ENCODE measurements at regions not wholly inside any gene's neighbourhood (a gene's known extent, or its start where the extent isn't known, plus 50 kb on each side); places are given as distances from the start of the nearest gene placed in this dataset.

DNA sequence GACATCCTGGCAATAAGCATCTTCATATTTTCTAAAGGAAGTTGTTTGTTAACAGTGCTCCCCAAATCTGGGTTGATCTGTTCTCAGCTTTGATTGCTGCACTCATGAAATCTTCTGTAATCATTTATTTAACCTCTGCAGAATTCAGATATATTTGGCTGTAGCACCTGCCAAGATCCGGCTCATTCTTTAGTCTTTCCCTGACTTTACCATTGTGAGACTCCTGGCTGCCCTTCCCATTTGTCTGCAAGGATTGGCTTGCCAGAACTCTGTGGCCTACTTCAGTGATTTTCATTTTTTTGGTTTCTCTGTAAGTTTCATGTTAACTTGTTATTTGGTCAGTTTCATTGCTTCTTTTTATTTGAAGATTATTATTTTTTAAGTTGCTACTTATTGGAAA is 191.2 kb upstream of the PLXNC1 start:
- peaks cover 9% of the 10 kb centered on the region for H3K9me3 Mint-ChIP-seq
- Histone ChIP-seq H3K4me3 (ENCODE audit: low read length) (no peak overlapping the region), H3K9ac (ENCODE audit: extremely low read depth, low read length, poor library complexity, severe bottlenecking) (no peak overlapping the region), H3K27me3 (ENCODE audit: control insufficient read depth, insufficient read depth, low read length, poor library complexity, severe bottlenecking) (no peaks in the 10 kb centered on the region), H3K9me3 (ENCODE audit: control insufficient read depth, low read length) (peaks cover 15% of the 10 kb centered on the region), H3K4me1 (ENCODE audit: control insufficient read depth, insufficient read depth, low read length) (no peaks in the 10 kb centered on the region), H3K27ac (ENCODE audit: low read depth, low read length) (no peak overlapping the region), H3K36me3 (ENCODE audit: control insufficient read depth, insufficient read depth, low read length) (no peaks in the 10 kb centered on the region)
- H3K4me3 Mint-ChIP-seq = no peak overlapping the region
- no peak overlapping the region for H3K27ac Mint-ChIP-seq
- H3K27me3 Mint-ChIP-seq (ENCODE audit: insufficient read depth) = no peaks in the 10 kb centered on the region
- no peaks in the 10 kb centered on the region for H3K36me3 Mint-ChIP-seq (ENCODE audit: low read depth)
- WGBS, 2 experiments (ENCODE audit: insufficient coverage in 1 of 2, insufficient read length in 1 of 2) = 91 to 92% methylated on average over 1 of the region's 1 CpG
- TF ChIP-seq, protein P1, sequence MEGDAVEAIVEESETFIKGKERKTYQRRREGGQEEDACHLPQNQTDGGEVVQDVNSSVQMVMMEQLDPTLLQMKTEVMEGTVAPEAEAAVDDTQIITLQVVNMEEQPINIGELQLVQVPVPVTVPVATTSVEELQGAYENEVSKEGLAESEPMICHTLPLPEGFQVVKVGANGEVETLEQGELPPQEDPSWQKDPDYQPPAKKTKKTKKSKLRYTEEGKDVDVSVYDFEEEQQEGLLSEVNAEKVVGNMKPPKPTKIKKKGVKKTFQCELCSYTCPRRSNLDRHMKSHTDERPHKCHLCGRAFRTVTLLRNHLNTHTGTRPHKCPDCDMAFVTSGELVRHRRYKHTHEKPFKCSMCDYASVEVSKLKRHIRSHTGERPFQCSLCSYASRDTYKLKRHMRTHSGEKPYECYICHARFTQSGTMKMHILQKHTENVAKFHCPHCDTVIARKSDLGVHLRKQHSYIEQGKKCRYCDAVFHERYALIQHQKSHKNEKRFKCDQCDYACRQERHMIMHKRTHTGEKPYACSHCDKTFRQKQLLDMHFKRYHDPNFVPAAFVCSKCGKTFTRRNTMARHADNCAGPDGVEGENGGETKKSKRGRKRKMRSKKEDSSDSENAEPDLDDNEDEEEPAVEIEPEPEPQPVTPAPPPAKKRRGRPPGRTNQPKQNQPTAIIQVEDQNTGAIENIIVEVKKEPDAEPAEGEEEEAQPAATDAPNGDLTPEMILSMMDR (conservative IDR thresholded peaks at IDR 0.05) = no peak
- no peaks in the 10 kb centered on the region for H3K4me1 Mint-ChIP-seq
- no peak for DNase-seq

DNA sequence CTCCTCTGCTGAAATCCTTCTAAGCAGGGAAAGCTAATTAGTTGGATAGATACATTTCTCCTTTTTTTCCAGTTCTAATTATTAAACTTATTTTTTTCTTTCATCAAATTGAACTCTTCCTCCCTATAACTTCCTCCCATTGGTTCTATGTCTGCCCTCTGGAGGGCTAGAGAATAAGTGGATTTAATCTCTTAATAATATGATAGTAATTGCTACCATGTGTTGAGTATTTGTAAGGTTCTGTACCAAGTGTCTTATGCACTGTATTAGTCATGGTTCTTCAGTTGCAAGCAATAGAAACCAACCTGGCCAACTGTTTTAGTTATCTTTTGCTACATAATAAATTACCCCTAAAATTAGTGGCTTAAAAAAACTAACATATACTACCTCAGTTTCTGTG is 190.5 kb upstream of the PLXNC1 start:
- Mint-ChIP-seq H3K27ac (no peak overlapping the region), H3K4me3 (no peak overlapping the region)
- TF ChIP-seq, protein P1 (conservative IDR thresholded peaks at IDR 0.05) = no peak

DNA sequence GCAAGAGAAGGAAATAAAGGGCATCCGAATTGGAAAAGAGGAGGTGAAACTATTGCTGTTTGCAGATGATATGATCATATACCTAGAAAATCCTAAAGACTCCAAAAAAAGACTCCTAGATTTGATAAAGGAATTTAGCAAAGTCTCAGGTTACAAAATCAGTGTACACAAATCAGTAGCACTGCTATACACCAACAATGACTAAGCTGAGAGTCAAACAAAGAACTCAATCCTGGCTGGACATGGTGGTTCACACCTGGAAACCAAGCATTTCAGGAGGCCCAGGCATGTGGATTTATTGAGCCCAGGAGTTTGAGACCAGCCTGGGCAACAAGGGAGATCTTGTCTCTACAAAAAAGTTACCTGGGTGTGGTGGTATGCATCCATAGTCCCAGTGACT is 188.7 kb upstream of the PLXNC1 start:
- H3K27me3 ChIP-seq (ENCODE audit: control insufficient read depth, insufficient read depth, low read length, poor library complexity, severe bottlenecking) = no peaks in the 10 kb centered on the region
- H3K4me1 ChIP-seq (ENCODE audit: control insufficient read depth, insufficient read depth, low read length) = no peaks in the 10 kb centered on the region
- no peaks in the 10 kb centered on the region for H3K4me1 Mint-ChIP-seq
- H3K27ac ChIP-seq (ENCODE audit: low read depth, low read length) = no peak overlapping the region
- peaks cover 17% of the 10 kb centered on the region for H3K9me3 ChIP-seq (ENCODE audit: control insufficient read depth, low read length)
- peaks cover 10% of the 10 kb centered on the region for H3K9me3 Mint-ChIP-seq
- TF ChIP-seq, protein P1 (conservative IDR thresholded peaks at IDR 0.05) = no peak
- H3K4me3 Mint-ChIP-seq = no peak overlapping the region
- no peaks in the 10 kb centered on the region for H3K36me3 Mint-ChIP-seq (ENCODE audit: low read depth)
- WGBS, 2 experiments (ENCODE audit: insufficient coverage in 1 of 2, insufficient read length in 1 of 2) = no CpG with 5 or more reads among the region's 1 CpG
- no peaks in the 10 kb centered on the region for H3K27me3 Mint-ChIP-seq (ENCODE audit: insufficient read depth)
- DNase-seq = no peak
- no peak overlapping the region for H3K4me3 ChIP-seq (ENCODE audit: low read length)
- no peak overlapping the region for H3K9ac ChIP-seq (ENCODE audit: extremely low read depth, low read length, poor library complexity, severe bottlenecking)
- H3K36me3 ChIP-seq (ENCODE audit: control insufficient read depth, insufficient read depth, low read length) = no peaks in the 10 kb centered on the region
- H3K27ac Mint-ChIP-seq = no peak overlapping the region

More for the DNA sequence above, 190.5 kb upstream of the PLXNC1 start:
- Mint-ChIP-seq H3K36me3 (ENCODE audit: low read depth) (no peaks in the 10 kb centered on the region), H3K27me3 (ENCODE audit: insufficient read depth) (no peaks in the 10 kb centered on the region), H3K9me3 (peaks cover 10% of the 10 kb centered on the region), H3K4me1 (no peaks in the 10 kb centered on the region)
- H3K9ac ChIP-seq (ENCODE audit: extremely low read depth, low read length, poor library complexity, severe bottlenecking) = no peak overlapping the region
- peaks cover 17% of the 10 kb centered on the region for H3K9me3 ChIP-seq (ENCODE audit: control insufficient read depth, low read length)
- H3K27me3 ChIP-seq (ENCODE audit: control insufficient read depth, insufficient read depth, low read length, poor library complexity, severe bottlenecking) = no peaks in the 10 kb centered on the region
- DNase-seq = no peak
- no peak overlapping the region for H3K27ac ChIP-seq (ENCODE audit: low read depth, low read length)
- H3K36me3 ChIP-seq (ENCODE audit: control insufficient read depth, insufficient read depth, low read length) = no peaks in the 10 kb centered on the region
- H3K4me1 ChIP-seq (ENCODE audit: control insufficient read depth, insufficient read depth, low read length) = no peaks in the 10 kb centered on the region
- H3K4me3 ChIP-seq (ENCODE audit: low read length) = no peak overlapping the region

All from endodermal cell (in vitro differentiated cells).